Esophagus squamous epithelium (tissue), 4 donors: ENCODE measurements at regions not wholly inside any gene's neighbourhood (a gene's known extent, or its start where the extent isn't known, plus 50 kb on each side); places are given as distances from the start of the nearest gene placed in this dataset.

ENCODE experiments used
- POLR2A ChIP-seq, 4 donors: fragments of 450-650 bp; IDR thresholded peaks; one replicate each; pipeline ENCODE4 v1.6.1; 2017; ENCODE audit warnings: antibody characterized with exemption in 4 of 4, mild to moderate bottlenecking in 4 of 4, moderate library complexity in 3 of 4
- TF ChIP-seq, protein P1 (sequence below), 6 experiments: fragments of 450-650 bp in 4 of 6; fragments of 200-600 bp in 2 of 6; sonication (generic) in 2 of 6; IDR thresholded peaks; one replicate each; pipeline ENCODE4 v1.5.1; 2016 to 2019; ENCODE audit warnings: antibody characterized with exemption in 6 of 6, mild to moderate bottlenecking in 4 of 6, moderate library complexity in 4 of 6

GRCh38 chr20:43334080-43334479, 123.6 kb upstream of the SRSF6 start:
- TF ChIP-seq, protein P1, sequence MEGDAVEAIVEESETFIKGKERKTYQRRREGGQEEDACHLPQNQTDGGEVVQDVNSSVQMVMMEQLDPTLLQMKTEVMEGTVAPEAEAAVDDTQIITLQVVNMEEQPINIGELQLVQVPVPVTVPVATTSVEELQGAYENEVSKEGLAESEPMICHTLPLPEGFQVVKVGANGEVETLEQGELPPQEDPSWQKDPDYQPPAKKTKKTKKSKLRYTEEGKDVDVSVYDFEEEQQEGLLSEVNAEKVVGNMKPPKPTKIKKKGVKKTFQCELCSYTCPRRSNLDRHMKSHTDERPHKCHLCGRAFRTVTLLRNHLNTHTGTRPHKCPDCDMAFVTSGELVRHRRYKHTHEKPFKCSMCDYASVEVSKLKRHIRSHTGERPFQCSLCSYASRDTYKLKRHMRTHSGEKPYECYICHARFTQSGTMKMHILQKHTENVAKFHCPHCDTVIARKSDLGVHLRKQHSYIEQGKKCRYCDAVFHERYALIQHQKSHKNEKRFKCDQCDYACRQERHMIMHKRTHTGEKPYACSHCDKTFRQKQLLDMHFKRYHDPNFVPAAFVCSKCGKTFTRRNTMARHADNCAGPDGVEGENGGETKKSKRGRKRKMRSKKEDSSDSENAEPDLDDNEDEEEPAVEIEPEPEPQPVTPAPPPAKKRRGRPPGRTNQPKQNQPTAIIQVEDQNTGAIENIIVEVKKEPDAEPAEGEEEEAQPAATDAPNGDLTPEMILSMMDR (IDR thresholded peaks at IDR 0.05), result no peak
- no peak for TF ChIP-seq POLR2A (IDR thresholded peaks at IDR 0.05)
